GM21447 (cell line): ENCODE measurements at regions not wholly inside any gene's neighbourhood (a gene's known extent, or its start where the extent isn't known, plus 50 kb on each side); places are given as distances from the start of the nearest gene placed in this dataset.
"Not testable (repeated sequence)": the region's sequence is repeated elsewhere in the genome, so short reads cannot be mapped to it uniquely, and the experiment has no call there.

ENCODE experiments used
- ATAC-seq: cut with Tn5 transposase; IDR thresholded peaks from one replicate; pipeline ENCODE4 v1.9.1; 2021; ENCODE audit not compliant: unreplicated experiment

DNA sequence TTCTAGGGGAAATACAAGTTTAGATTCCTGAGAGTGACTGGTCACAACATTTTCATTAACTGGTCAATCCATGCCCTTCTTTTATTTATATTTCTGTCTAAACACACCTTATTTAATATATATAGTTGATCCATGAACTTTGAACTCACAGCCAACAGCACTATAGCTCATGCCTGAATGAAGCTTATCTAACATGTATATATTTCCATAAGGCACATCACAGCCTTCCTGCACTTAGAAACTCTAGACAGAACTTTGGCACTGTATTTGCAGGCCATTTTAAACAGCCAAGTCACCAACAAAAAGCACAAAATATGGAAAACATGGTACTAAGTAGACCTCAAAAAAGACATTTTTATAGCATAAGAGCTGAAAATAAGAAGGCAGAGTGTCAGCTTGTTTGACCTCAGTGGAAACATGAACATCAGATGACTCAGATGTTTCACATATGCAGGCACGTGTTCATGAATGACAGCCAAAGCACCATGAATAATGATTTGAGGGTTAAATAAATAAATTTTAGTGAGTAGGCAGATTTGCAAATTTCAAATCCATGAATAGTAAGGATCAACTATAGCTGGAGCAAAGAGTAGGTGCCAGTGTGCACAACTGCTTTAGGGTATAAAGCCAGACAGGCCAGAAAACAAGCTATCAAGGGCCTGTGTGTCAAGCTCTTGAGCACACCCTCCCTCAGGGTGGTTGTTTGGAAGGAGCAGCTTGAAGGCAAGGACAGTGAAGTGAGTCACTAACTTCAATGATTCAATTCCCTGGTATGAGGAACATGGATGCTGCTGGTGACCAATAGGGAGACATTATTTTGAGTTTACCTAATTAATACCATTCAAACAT lies 88.9 kb upstream of the NT5E start:
- no peak for ATAC-seq

DNA sequence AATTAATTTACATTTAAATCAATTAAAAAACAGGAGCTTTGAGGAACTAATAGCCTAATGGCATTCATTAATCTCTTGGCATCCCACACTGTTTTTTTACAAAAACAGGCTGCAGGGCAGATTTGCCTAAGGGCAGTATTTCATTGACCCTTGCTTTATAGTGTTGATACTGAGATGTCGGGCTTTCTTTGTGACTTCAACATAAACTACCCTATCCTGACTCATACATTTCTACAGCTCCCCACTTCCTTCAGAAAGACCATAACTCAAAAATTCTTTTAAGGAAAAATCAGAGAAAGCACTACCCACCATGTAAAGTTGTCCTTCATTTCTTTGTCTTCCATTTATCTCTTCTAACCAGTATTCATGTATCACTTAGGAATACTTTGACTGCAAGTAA lies 92.2 kb upstream of the NT5E start:
- ATAC-seq: no peak

DNA sequence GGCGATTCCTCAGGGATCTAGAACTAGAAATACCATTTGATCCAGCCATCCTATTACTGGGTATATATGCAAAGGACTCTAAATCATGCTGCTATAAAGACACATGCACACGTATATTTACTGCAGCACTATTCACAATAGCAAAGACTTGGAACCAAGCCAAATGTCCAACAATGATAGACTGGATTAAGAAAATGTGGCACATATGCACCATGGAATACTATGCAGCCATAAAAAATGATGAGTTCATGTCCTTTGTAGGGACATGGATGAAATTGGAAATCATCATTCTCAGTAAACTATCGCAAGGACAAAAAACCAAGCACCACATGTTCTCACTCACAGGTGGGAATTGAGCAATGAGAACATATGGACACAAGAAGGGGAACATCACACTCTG lies 93.1 kb upstream of the NT5E start:
- not testable (repeated sequence) for ATAC-seq

DNA sequence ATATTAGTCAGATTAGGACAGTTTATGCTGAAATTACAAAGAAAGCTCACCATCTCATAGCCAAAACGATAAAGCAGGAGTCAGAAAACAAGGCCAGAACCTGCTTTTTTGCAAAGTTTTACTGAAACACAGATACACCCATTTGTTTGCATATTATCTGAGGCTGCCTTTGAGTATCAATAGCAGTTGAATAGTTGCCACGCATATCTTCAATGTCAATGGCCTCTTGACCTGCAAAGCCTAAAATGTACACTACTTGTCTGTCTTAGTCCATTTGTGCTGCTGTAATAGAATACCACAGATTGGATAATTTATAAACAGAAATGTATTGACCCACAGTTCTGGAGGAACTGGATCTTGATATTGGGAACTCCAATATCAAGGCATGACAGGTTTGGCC lies 94.1 kb upstream of the NT5E start:
- no peak for ATAC-seq

DNA sequence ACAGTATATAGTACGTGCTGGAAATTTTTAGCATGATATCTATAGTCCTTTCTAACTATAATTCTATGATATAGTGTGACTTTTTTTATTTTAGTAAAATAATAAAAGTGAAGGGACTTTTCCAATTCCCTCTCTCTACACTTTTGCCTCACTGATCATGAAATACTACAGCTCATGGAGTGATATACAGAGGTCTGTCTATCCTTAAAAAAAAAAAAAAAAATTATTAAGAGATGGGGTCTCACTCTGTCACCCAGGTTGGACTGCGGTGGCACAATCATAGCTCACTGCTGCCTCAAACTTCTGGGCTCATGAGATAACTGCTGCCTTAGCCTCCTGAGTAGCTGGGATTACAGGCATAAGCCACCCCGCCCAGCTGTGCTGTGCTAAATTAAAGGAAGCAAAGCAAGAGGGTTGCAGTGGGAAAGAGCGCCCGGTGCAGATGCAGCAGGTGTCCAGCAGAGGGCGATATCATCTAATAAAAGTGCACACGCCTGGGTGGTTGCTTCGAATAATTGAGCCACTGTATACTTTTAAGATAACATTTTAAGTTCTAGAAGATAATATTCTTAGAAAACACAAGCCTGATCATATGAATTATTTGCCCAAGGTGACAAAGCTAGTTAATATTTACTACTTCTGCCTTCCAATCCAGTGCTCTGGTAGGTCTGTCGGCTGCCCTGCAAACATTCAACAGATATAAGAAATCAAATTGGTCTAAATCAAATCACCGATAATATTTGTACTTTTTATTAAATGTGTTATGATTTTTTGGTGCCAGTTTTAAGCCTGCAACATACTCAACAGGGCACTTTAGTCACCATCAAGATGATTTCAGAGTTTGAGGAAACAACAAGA lies 94.9 kb upstream of the NT5E start:
- ATAC-seq: peak; percentile 92

DNA sequence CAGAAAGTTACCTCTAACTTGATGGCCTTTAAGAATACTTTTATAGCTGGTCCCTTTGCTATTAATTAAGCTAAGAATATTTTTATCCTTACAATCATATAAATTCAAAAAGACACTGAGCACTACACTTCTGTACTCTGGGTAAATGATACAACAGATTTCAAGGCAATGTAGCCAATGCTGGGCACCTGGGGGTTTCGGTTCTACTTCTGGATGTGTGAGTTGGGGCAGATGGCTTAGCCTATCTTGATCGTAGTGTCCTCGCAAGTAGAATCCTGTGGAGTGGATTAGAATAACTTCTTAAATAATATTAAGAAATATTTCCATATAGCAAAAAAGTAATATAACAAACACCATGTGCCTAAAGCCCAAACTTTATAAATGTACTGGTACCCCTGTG lies 96.9 kb upstream of the NT5E start:
- no peak for ATAC-seq

DNA sequence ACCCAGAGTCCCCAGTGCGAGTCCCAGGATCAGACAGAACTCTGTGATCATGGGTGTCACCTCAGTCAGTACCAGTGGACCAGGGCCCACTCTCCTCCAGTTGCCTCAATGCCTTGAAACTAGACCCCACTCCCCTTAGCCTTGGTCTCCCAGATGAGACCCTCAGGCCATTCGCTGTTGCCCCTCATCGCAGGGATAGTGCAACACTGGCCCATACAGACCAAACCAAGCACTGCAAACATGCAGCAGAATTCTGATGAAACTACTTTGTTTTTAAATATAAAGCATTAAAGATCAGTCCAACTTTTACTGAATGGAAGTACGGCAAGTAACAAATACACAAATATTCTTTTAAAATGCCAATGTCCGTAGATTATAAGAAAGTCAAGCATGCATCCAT lies 101.2 kb upstream of the NT5E start:
- no peak for ATAC-seq

DNA sequence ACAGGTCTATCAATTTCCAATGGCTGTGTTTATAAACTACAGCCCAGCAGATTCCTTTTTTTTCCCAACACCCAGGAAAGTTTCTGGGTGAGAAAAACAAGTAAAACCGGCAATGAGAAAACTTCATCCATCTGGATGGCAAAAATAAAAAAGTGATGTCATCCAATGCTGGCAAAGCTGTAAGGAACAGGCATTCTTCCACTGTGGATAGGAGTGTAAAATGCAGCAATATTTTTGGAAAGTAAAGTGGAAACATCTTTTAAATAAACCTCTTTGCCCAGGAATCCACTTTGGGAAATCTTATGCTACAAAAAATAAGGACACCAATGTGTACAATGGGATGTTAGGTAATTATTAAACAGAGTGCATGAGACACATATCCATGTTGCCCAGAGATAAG lies 102.1 kb upstream of the NT5E start:
- ATAC-seq: no peak

DNA sequence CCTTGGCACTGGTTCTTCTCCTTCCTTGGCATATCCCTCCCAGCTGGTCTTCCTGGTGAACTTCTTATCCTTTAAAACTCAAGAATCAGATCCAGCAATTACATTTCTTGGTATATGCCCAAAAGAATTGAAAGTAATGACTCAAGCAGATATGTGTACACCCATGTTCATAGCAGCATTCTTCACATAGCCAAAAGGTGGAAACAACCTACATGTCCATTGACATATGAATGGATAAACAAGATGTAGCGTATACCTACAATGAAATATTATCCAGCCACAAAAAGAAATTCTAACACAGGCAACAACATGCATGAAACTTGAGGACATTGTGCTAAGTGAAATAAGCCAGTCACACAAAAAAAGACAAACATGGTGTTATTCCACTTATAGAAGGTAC lies 103.7 kb upstream of the NT5E start:
- no peak for ATAC-seq

DNA sequence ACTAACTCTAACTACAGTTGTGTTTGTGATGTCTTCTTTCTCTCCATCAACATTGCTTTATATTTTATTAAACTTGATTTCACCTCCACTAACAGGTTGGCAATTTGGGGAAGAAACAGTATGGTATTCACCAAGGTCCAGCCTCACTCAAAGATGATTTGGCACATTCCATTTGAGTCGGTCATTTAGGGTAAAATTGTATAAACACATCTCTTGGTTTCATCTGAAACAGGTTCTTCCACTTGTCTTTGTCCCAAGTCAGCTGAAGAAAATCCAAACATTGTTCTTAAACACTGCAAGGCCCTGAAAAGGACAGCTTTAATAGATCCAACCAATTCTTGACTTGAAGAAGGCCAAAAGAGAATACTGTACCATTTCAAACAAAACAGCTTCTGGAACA lies 104.9 kb upstream of the NT5E start:
- ATAC-seq: no peak

DNA sequence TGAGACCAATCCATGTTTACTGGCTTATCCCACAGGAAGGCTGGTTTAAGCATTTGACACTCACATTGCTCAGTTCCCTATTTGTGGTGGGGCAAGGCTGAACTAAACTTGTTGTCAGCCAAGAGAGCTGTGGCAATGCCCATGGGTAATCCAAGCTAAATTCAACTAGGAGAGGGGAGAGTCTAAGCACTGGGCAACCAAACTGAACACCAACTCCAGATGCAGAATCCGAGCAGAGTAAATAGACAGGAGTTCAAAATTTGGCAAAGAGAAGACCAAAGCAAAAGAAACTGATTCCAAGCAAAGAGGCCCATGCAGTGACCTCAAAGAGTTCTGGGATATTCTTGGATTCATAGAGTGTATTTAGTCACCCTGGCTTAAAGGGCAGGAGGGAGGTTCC lies 106.5 kb upstream of the NT5E start:
- ATAC-seq: no peak

DNA sequence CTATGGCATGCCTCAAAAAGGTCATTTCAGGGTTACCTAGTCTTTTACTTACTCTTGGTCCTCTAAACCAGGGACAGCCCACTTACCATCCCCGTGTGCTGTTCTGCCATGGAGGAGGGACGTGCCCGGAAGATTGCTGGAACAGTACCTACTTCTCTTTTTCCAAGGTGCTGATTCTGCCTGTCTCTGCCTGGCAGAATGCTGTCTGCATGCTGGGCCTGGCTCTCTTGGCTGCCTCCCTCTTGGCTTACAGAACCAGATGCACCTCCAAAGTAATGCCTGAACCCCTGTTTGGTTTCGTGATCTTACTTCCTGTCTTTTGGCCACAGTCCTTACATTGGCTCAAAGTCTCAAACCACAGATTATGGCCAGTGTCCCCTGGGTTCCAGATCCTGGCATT lies 120.7 kb upstream of the NT5E start:
- no peak for ATAC-seq

DNA sequence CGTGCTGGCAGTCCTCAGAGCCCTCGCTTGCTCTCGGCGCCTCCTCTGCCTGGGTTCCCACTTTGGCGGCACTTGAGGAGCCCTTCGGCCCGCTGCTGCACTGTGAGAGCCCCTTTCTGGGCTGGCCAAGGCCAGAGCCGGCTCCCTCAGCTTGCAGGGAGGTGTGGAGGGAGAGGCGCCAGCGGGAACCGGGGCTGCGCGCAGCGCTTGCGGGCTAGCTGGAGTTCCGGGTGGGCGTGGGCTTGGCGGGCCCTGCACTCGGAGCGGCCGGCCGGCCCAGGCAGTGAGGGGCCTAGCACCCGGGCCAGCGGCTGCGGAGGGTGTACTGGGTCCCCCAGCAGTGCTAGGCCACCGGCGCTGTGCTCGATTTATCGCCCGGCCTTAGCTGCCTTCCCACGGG lies 124.1 kb upstream of the NT5E start:
- not testable (repeated sequence) for ATAC-seq

DNA sequence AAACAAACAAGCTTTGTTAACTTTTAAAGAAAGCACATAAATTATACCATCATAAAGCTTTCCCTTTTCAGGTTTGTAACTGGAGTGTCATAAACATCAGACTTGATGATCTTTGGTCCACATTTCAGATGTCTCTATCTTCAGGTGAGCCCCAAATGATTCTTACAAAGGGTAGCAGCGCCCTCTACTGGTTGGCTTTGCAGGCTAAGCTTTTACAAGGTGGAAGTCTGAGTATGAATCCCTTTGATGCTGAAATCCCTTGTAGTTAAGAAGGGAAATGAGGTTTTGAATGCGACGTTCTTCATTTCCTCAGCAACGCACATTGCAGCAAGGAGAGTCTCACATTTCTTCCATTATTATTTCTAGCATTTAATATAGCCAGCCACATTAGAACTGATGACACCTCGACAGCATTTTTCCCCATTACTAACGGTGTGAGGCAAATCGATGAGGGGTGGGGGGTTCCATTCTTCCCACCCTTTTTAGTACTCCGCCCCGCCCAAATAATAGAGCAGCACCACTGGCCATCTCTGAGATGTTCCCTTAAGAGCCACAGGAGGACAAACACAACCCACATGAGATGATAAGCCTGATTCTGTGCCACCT lies 126.3 kb upstream of the NT5E start:
- peak; percentile 89 for ATAC-seq

DNA sequence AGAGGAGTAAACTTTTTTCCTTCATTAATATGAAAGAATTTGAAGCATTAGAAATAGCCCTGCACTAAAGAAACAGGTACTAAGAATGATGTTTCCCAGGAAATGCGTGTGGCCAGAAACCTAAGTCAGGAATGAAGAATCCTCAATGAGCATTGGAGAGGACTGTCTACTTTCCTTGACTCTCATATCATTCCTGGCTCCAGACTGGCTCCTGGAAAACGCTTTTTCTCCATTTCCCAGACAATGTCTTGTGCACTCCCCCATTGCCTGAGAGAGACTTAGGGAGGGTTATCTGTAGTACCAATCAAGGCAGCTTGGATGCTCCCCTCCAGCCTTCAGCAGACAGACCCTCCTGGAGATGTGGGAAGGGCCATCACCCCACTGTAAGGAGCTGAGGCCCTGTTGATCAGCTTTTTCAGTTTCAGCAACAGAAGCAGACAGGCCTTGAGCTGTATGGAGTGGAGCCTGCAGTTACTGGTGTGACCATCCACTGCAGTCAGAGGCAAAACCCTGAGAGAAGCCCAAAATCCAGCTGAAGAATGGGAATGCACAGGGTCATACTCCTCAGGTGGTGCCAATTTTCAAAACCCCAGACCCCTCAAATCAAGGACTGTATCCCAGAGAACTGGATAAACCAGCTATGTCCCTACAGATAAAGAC lies 127.3 kb upstream of the NT5E start:
- no peak for ATAC-seq

DNA sequence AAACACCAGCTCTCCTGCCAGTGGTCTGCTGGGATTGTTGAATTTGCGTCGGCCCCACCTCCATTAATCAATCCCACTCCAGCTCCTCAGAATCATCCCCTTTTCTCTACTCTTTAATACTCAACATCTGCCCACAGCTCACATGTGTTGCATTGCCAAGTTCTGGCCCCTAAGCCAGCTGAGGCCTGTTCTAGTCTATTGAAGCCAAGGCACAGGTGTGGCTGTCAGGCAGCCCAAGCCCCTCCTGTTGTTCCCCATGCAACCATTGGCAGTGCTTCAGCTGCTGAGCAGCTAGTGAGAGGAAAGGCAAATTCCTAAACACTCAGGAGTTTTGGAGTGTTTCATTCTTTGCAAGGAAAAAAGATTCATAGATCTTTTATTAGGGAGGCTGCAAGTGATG lies 128.0 kb upstream of the NT5E start:
- ATAC-seq: no peak

DNA sequence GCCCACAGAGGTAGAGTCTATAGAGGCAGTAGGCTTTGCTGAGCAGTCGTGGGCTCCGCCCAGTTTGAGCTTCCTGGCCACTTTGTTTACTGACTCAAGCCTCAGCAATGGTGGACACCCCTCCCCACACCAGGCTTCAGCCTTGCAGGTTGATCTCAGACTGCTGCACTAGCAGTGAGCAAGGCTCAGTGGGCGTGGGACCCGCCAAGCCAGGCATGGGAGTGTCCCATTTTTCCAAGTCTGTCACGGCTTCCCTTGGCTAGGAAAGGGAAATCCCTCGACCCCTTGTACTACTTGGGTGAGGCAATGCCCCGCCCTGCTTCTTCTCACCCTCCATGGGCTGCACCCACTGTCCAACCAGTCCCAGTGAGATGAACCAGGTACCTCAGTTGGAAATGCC lies 135.3 kb upstream of the NT5E start:
- ATAC-seq: no peak

DNA sequence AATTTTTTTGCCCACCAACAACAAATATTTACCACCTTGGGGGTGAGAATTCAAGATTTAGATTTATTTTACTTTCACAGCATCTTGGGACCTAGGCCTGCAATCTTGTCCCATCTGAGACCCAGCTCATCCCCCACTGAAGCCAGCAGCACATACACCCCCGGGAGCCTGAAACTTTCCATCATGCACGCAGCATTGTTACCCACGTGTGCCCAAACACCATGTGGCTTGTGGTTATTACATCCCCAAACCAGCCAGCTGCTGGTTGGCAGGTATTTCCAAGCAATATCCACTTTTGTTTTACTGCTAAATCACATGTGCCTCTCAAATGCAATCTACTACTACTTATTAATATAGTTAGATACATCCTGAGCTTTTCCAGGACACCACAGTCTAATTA lies 149.3 kb upstream of the NT5E start:
- ATAC-seq: no peak

DNA sequence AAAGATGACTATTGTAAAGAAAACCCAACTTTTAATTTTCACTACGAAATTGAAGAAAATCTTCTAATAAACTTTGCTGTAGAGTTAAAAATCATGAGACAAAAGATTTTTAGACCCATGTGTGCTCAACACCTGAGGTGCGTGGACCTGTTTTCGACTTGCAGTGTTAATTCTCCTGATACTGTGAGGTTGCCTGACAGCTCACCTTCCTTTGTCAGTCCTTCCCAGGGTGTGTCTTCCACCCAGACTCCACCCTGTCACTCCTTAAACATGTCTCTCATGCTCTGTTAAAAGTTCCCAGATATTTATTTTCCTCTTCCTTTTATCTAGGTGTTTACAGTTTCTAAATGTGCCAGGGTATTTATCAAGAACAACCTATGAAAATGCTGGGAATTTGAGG lies 151.3 kb upstream of the NT5E start:
- no peak for ATAC-seq

DNA sequence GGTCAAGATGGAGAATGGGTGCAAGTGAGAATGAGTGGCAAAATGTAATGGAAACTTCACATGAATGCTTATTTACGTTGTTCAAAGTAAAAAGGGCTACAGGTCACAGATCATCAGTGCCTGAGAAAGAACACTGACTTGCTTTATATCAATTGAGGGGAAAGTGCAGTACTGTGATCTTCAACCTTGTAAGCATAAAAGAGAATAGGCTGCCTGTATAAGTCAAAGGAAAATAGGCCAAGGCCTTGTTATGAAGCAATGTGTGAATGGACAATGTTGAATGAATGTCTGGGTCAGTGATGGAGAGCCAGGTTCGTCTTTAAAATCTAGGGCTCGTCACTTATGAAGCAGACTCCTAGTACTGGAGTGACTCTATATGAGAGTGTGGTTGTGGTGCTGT lies 158.6 kb upstream of the NT5E start:
- no peak for ATAC-seq

DNA sequence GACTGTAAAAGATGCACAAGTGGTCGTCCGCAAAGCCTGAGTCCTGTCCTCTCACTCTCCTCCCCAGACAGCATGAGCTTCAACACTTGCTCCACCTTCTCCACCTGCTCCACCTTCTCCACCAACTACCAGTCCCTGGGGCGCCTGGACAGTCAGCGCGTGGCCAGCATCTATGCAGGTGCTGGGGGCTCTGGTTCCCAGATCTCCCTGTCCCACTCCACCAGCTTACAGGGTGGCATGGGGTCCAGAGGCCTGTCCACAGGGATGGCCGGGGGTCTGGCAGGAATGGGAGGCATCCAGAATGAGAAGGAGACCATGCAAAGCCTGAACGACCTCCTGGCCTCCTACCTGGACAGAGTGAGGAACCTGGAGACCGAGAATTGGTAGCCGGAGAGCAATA lies 162.2 kb upstream of the NT5E start:
- ATAC-seq: no peak
